Mesenchymal stem cell (in vitro differentiated cells and primary cell): ENCODE measurements at regions not wholly inside any gene's neighbourhood (a gene's known extent, or its start where the extent isn't known, plus 50 kb on each side); places are given as distances from the start of the nearest gene placed in this dataset.

Experiments
- DNase-seq: peaks from one replicate; pipeline ENCODE4 v3.0.0-alpha.2; 2013
- H2AFZ ChIP-seq: one replicate; pipeline ENCODE4 v1.6.1; 2013; ENCODE audit warnings: low read depth, mild to moderate bottlenecking, control low read depth, inconsistent platforms, low read length, moderate library complexity
- H2AK5ac ChIP-seq: 2 replicates; pipeline ENCODE4 v1.6.1; 2013; ENCODE audit warnings: low read length, moderate library complexity, mild to moderate bottlenecking, inconsistent platforms; ENCODE audit not compliant: severe bottlenecking
- H2BK120ac ChIP-seq: one replicate; pipeline ENCODE4 v1.6.1; 2013; ENCODE audit warnings: low read depth, mild to moderate bottlenecking, inconsistent platforms, low read length, moderate library complexity
- H2BK12ac ChIP-seq, 2 experiments: one replicate each; pipeline ENCODE4 v1.6.1; 2013; ENCODE audit warnings: inconsistent platforms in 2 of 2, low read length in 2 of 2, mild to moderate bottlenecking in 2 of 2, moderate library complexity in 2 of 2, control low read depth in 1 of 2
- H2BK15ac ChIP-seq: one replicate; pipeline ENCODE4 v1.6.1; 2013; ENCODE audit warnings: mild to moderate bottlenecking, low read depth, inconsistent platforms; ENCODE audit not compliant: poor library complexity, severe bottlenecking
- H2BK5ac ChIP-seq: 2 replicates; pipeline ENCODE4 v1.6.1; 2013; ENCODE audit warnings: low read depth, mild to moderate bottlenecking, low read length, control low read depth, inconsistent platforms; ENCODE audit not compliant: poor library complexity, severe bottlenecking
- H3K14ac ChIP-seq, 2 experiments: one replicate each; pipeline ENCODE4 v1.6.1; 2013; ENCODE audit warnings: inconsistent platforms in 2 of 2, low read length in 2 of 2, control low read depth in 1 of 2, mild to moderate bottlenecking in 1 of 2, moderate library complexity in 1 of 2
- H3K18ac ChIP-seq, 2 experiments: one replicate each; pipeline ENCODE4 v1.6.1; 2013; ENCODE audit warnings: inconsistent platforms in 2 of 2, low read length in 2 of 2, control low read depth in 1 of 2, low read depth in 1 of 2, mild to moderate bottlenecking in 1 of 2
- H3K23ac ChIP-seq, 2 experiments: one replicate each; pipeline ENCODE4 v1.6.1; 2013; ENCODE audit warnings: inconsistent platforms in 2 of 2, low read length in 2 of 2, mild to moderate bottlenecking in 2 of 2, moderate library complexity in 2 of 2, control low read depth in 1 of 2
- H3K27ac ChIP-seq: 2 replicates; pipeline ENCODE4 v1.5.1; 2013; ENCODE audit warnings: mild to moderate bottlenecking, moderate library complexity, low read length, control low read depth, inconsistent platforms; ENCODE audit not compliant: poor library complexity, severe bottlenecking
- H3K27me3 ChIP-seq, 2 experiments: 2 replicates each; pipeline versions ENCODE4 v1.6.1 to v1.7.0; 2013; ENCODE audit warnings: low read length in 2 of 2, mild to moderate bottlenecking in 2 of 2, moderate library complexity in 2 of 2, control low read depth in 1 of 2, inconsistent platforms in 1 of 2; ENCODE audit not compliant: control insufficient read depth in 1 of 2, insufficient read depth in 1 of 2
- H3K36me3 ChIP-seq, 2 experiments: 2 replicates each; pipeline versions ENCODE4 v1.6.1 to v1.7.0; 2013; ENCODE audit warnings: low read length in 2 of 2, control low read depth in 1 of 2, inconsistent platforms in 1 of 2, low read depth in 1 of 2, mild to moderate bottlenecking in 1 of 2; ENCODE audit not compliant: insufficient read depth in 2 of 2, control insufficient read depth in 1 of 2
- H3K4ac ChIP-seq, 2 experiments: one replicate each; pipeline ENCODE4 v1.6.1; 2013; ENCODE audit warnings: inconsistent platforms in 2 of 2, low read length in 2 of 2, mild to moderate bottlenecking in 2 of 2, moderate library complexity in 2 of 2, control low read depth in 1 of 2, low read depth in 1 of 2
- H3K4me1 ChIP-seq: 2 replicates; pipeline ENCODE4 v1.6.1; 2013; ENCODE audit warnings: low read depth, low read length, control low read depth; ENCODE audit not compliant: control insufficient read depth, insufficient read depth
- H3K4me2 ChIP-seq: 2 replicates; pipeline ENCODE4 v1.6.1; 2013; ENCODE audit warnings: low read length, mild to moderate bottlenecking, inconsistent platforms; ENCODE audit not compliant: poor library complexity, severe bottlenecking
- H3K4me3 ChIP-seq, 2 experiments: 2 replicates each; pipeline versions ENCODE4 v1.5.1 to v1.7.0; 2013; ENCODE audit warnings: low read length in 2 of 2, mild to moderate bottlenecking in 2 of 2, control low read depth in 1 of 2, low read depth in 1 of 2; ENCODE audit not compliant: insufficient read depth in 1 of 2
- H3K79me1 ChIP-seq: replicated peaks from 2 replicates; pipeline ENCODE4 v1.6.1; 2013; ENCODE audit warnings: mild to moderate bottlenecking, control low read depth, low read length, inconsistent platforms; ENCODE audit not compliant: poor library complexity, severe bottlenecking
- H3K9ac ChIP-seq: 2 replicates; pipeline ENCODE4 v1.7.0; 2013; ENCODE audit warnings: mild to moderate bottlenecking, low read length, moderate library complexity
- H3K9me3 ChIP-seq: 2 replicates; pipeline ENCODE4 v1.7.0; 2013; ENCODE audit warnings: mild to moderate bottlenecking, low read length; ENCODE audit not compliant: control insufficient read depth
- H4K8ac ChIP-seq: one replicate; pipeline ENCODE4 v1.6.1; 2013; ENCODE audit warnings: inconsistent platforms, mild to moderate bottlenecking, low read length, moderate library complexity
- H4K91ac ChIP-seq: one replicate; pipeline ENCODE4 v1.6.1; 2013; ENCODE audit warnings: mild to moderate bottlenecking, low read length, inconsistent platforms
- WGBS: methylation state at CpG from one replicate; pipeline ENCODE4 v1.1.7; 2013; ENCODE audit warnings: mixed read lengths; 5-methylcytosine and 5-hydroxymethylcytosine counted together

DNA sequence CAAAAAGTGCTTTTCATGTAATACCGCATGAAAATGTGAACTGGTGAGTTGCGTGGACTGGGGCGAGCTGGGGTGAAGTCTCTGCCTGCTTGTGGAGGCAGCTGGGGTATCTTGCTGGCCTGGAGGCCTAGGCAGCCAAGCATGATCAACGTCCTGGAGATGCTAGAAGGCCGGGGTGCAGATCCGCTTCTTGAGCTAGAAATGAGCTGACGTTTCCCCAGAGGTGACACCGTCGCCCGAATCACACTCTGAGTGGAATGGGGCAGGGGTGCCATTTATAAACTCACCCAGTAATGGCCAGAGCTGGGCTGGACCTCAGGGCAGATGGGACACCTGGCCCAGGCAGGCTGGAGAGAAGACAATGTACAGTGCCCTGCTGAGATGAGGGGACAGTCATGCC is 1513.0 kb downstream of the TBC1D22A start:
- H3K4me1 ChIP-seq, result no peaks in the 10 kb centered on the region
- H2BK120ac ChIP-seq, result no peak overlapping the region
- H3K4me2 ChIP-seq, result no peak overlapping the region
- H2BK15ac ChIP-seq, result no peak overlapping the region
- H4K8ac ChIP-seq, result no peak overlapping the region
- WGBS, result 83% methylated on average over 10 of the region's 10 CpGs
- H3K79me1 ChIP-seq, result no peaks in the 10 kb centered on the region
- peaks cover 2% of the 10 kb centered on the region for H3K9me3 ChIP-seq
- no peak overlapping the region for H3K18ac ChIP-seq
- H3K27ac ChIP-seq, result no peak overlapping the region
- H2BK12ac ChIP-seq, result no peak overlapping the region
- H4K91ac ChIP-seq, result no peak overlapping the region
- no peaks in the 10 kb centered on the region for H3K36me3 ChIP-seq
- H2AFZ ChIP-seq, result no peak overlapping the region
- DNase-seq, result no peak
- H2BK5ac ChIP-seq, result no peak overlapping the region
- H3K14ac ChIP-seq, result no peak overlapping the region
- H3K9ac ChIP-seq, result no peak overlapping the region
- no peak overlapping the region for H3K4ac ChIP-seq
- no peak overlapping the region for H2AK5ac ChIP-seq
- peaks cover 0 to 3% of the 10 kb centered on the region in 2 experiments for H3K27me3 ChIP-seq
- H3K4me3 ChIP-seq, result no peak overlapping the region
- H3K23ac ChIP-seq, result no peak overlapping the region

GRCh38 chr22:48270731-48271130 is 1508.3 kb downstream of the TBC1D22A start:
- no peak overlapping the region for H3K4me3 ChIP-seq
- no peak overlapping the region for H2BK12ac ChIP-seq
- no peak overlapping the region for H2BK5ac ChIP-seq
- no peak overlapping the region for H2AFZ ChIP-seq
- H2AK5ac ChIP-seq, result no peak overlapping the region
- H3K18ac ChIP-seq, result no peak overlapping the region
- no peak overlapping the region for H3K4ac ChIP-seq
- peaks cover 0 to 4% of the 10 kb centered on the region in 2 experiments for H3K27me3 ChIP-seq
- peaks cover 2% of the 10 kb centered on the region for H3K9me3 ChIP-seq
- no peak overlapping the region for H2BK120ac ChIP-seq
- no peak for DNase-seq
- H4K91ac ChIP-seq, result no peak overlapping the region
- no peak overlapping the region for H3K23ac ChIP-seq
- no peak overlapping the region for H2BK15ac ChIP-seq
- H3K79me1 ChIP-seq, result no peaks in the 10 kb centered on the region
- no peak overlapping the region for H3K4me2 ChIP-seq
- H3K9ac ChIP-seq, result no peak overlapping the region
- WGBS, result 86% methylated on average over 6 of the region's 6 CpGs
- H3K4me1 ChIP-seq, result no peaks in the 10 kb centered on the region
- no peak overlapping the region for H4K8ac ChIP-seq
- no peaks in the 10 kb centered on the region for H3K36me3 ChIP-seq
- no peak overlapping the region for H3K27ac ChIP-seq
- H3K14ac ChIP-seq, result no peak overlapping the region

DNA sequence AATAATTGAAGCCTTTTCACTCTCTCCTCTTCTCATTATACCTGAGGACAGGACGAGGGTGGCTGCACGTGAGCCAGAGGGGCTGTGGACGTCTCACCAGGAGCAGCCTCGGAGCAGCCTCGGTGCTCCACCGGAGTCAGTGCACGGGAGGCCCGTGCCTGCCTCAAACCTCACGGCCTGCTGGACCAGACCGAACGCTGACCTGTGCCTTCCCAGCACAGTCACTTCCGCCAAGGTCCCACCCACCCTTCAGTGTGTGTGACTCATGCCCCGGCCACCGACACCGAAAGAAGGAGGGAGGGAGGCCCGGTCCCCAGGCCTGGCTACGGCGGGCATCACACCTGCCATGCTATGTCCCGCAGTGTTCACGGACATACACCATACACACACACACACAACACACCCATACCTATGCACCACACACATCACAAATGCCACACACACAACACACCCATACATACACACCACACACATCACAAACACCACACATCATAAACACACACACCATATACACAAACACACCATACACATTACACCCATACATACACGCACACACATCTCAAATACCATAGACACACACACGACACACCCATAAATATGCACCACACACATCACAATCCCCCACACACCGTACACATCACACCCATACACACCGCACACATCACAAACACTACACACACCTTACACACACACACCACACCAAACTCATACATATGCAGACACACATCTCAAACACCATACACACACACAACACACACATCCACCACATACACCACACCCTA is 1506.5 kb downstream of the TBC1D22A start:
- H3K4me3 ChIP-seq, result no peak overlapping the region
- no peak overlapping the region for H2AK5ac ChIP-seq
- H2BK120ac ChIP-seq, result no peak overlapping the region
- peaks cover 2% of the 10 kb centered on the region for H3K9me3 ChIP-seq
- no peak overlapping the region for H3K18ac ChIP-seq
- H3K23ac ChIP-seq, result no peak overlapping the region
- no peak overlapping the region for H2BK12ac ChIP-seq
- H3K9ac ChIP-seq, result no peak overlapping the region
- H2BK15ac ChIP-seq, result no peak overlapping the region
- H2AFZ ChIP-seq, result no peak overlapping the region
- H3K4ac ChIP-seq, result no peak overlapping the region
- no peaks in the 10 kb centered on the region for H3K4me1 ChIP-seq
- H3K27ac ChIP-seq, result no peak overlapping the region
- H4K91ac ChIP-seq, result peak overlapping the region; percentile 75
- H2BK5ac ChIP-seq, result no peak overlapping the region
- no peak overlapping the region for H3K4me2 ChIP-seq
- H3K14ac ChIP-seq, result no peak overlapping the region
- no peaks in the 10 kb centered on the region for H3K36me3 ChIP-seq
- WGBS, result 74% methylated on average over 21 of the region's 24 CpGs
- no peak for DNase-seq
- no peak overlapping the region for H4K8ac ChIP-seq
- H3K79me1 ChIP-seq, result no peaks in the 10 kb centered on the region
- H3K27me3 ChIP-seq, result peaks cover 0 to 4% of the 10 kb centered on the region in 2 experiments

GRCh38 chr22:48268293-48268692 is 1505.8 kb downstream of the TBC1D22A start:
- Histone ChIP-seq H4K8ac (no peak overlapping the region), H3K18ac (no peak overlapping the region), H3K36me3 (no peaks in the 10 kb centered on the region), H4K91ac (no peak overlapping the region), H3K4ac (no peak overlapping the region), H2BK15ac (no peak overlapping the region), H2BK12ac (no peak overlapping the region), H3K4me2 (no peak overlapping the region), H3K14ac (no peak overlapping the region), H2AK5ac (no peak overlapping the region), H2AFZ (no peak overlapping the region), H3K9me3 (peaks cover 2% of the 10 kb centered on the region), H3K27me3 (peaks cover 0 to 4% of the 10 kb centered on the region in 2 experiments), H3K27ac (no peak overlapping the region), H3K9ac (no peak overlapping the region), H3K79me1 (no peaks in the 10 kb centered on the region), H2BK5ac (no peak overlapping the region), H3K23ac (no peak overlapping the region), H3K4me3 (no peak overlapping the region), H2BK120ac (no peak overlapping the region), H3K4me1 (no peaks in the 10 kb centered on the region)
- no peak for DNase-seq
- WGBS, result 73% methylated on average over 11 of the region's 11 CpGs
